GM19238 (cell line): ENCODE measurements at regions not wholly inside any gene's neighbourhood (a gene's known extent, or its start where the extent isn't known, plus 50 kb on each side); places are given as distances from the start of the nearest gene placed in this dataset.

Experiments used
- DNase-seq: peaks from one replicate; pipeline ENCODE4 v3.0.0; 2011; ENCODE audit warnings: low spot score; ENCODE audit not compliant: insufficient read length

DNA sequence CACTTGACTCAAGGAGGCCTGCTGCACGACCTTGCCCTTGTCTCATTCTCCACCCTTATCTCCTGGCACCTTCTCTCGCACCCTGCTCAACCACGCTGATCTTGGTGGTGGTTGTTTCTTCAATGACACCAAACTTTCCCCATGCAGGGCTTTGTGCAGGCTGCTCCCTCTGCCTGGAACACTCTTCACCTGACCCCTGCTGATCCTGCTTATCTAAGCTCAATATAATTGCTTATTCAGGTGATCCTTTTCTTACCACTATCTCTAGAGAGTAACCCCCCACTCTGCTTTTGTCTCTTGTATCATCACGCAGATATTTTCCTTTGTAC lies 604.4 kb downstream of the BUD13 start:
- DNase-seq: no peak

DNA sequence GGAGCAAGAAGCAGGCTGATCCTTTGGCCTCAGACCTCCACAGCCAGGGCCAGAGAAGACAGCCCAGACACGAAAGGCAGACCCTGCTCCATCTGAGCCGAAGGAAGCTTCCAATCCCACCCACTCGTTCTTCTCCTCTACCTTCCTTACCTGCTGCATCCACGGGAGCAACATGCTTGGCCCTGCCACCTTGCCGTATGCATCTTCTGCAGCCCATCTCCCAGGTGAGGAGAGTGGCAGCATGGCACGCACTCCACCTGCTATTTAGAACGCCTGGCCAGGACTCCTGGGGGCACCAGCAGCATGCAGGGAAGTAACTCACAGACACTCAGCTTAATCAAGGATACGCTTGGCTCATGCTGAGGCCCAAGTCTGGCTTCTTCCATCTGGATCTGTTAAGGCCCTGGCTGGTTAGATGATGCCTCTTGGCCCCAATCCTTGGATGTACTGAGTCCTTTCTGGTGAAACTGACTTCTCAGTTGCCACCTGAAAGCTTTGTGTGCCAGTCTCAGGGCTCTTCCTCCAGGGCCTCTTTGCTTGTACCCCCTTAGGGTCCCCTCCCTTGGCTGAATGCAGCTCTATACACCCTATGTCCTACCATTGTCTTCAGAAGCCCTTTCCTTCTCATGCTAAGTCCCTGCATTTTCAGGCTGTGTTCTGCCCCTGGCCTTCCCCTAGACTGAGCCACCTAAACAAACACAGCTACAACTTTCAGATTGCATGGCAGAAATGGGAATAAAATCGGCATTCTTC lies 604.9 kb downstream of the BUD13 start:
- DNase-seq: no peak

DNA sequence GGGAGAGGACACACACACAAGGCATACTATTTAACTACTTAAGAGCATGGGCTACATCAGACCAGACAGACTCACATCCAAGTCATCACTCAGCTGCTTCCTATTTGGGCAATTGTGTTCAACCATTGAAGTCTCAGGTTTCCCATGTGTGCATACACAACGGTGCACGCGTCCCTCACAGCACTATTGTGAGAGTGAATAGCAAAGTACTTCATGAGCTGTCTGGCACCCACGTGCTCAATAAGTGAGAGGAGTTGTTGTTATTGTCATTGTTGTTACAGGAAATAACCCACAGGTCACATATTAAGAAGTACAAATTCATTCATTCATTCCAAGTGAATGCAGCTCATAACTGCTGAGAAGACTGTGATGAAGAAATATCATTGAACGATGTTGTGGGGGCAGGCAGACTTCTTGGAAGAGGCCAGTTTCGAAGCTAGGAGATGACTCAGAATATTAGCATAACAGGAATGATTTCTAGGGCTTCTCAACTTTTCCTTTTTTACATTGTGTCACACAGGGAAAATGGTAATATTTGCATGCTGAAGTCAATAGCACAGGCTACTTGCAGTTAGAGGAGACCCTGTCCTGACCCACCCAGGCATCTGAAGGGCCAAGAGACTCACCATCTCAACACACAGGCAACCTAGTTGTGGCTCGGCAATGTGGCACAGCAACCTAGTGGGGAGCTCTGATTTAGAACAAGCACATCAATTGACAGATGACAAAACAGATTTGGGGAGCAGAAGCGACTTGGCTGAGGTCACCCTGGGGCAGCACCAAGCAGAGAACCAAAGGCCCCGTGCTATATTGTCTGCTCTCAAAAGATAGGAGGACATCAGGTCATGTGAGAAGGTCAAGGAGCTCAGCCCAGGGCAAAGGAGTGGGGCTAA lies 606.0 kb downstream of the BUD13 start:
- no peak for DNase-seq

DNA sequence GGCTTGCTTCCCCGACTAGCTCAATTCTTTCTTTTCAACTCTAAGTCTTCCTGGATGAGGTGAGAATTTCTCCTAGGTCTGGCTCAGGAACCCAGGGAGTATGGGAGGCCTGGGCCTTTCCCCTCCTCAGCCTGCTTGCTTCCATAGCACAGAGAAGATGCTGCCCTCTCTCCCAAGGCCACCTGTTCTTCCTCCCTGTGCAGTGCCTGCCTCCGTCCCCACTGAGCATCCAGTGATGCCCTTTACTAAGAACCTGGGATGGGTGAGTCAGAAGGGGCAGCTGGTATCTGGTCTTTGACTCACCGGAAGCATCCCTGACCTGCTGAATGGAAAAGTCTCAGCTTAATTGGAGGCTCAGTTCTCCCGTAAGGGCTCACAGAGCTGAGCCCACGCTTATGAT lies 607.9 kb downstream of the BUD13 start:
- no peak for DNase-seq

DNA sequence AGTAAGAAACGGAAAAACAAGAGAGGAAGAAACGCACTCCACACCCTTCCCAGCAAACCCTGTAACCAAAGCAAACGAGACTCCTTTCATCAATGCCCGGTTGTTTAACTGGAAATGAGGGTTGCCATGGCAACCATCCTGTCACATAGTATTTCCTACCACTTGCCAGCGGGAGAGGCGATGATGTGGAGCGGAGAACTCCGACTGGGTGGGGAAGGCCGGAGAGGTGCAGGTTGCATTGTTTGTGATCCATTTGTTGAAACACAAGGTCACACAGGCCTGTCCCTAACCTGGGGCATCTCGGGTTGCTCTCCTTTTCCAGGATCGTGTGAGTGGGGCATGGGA lies 609.9 kb downstream of the BUD13 start:
- DNase-seq: no peak

DNA sequence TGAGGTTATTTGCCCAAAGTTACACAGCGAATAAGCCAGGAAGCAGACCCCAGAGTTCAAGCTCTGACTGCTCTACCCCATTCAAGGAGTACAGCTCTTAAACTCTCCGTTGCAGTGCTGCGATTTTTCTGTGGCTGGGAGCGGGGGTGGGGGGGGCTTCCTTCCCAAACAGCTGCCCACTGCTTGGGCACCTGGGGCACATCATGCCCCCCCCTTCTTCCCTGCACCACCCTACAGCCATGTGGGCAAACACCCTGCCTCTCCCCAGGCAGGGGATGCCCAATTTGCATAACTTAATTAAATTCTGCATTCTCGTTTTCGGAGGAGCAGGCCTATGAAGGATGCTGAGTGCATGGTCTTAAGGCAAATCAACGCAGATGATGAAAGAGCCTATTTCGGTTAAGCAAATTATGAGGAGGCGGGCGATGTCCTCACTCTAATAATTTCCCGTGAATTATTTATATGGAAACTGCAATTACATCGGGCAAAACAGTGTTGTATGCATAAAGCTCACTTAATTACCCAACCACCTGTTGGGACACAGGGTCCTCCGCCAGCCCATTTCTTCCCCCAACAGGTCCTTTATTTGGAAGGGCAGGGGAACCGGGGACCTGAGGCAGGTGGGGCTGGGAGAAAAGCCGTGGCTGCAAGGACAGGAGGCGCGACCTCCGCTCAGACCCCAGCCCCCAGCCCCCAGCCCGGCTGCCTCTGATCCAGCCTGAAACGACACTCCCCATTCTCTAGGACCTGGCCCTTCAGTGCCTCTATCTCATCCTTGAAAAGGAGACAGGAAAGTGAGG lies 610.5 kb downstream of the BUD13 start:
- DNase-seq: no peak

DNA sequence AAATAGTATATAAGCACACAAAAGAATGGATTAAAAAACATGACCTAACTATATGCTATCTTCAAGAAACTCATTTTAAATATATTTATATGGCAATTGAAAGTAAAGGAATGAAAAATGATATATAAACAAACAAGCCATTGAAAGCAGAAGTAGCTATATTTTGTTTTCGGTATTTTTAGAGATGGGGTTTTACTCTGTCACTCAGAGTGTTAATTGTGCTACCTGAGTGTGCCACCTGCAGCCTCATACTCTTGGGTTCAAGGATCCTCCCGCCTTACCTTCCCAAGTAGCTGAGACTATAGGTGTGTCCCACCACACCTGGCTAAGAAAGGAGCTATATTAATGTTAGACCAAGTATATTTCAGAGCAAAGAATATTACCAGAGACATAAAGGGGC lies 624.1 kb downstream of the BUD13 start:
- no peak for DNase-seq

DNA sequence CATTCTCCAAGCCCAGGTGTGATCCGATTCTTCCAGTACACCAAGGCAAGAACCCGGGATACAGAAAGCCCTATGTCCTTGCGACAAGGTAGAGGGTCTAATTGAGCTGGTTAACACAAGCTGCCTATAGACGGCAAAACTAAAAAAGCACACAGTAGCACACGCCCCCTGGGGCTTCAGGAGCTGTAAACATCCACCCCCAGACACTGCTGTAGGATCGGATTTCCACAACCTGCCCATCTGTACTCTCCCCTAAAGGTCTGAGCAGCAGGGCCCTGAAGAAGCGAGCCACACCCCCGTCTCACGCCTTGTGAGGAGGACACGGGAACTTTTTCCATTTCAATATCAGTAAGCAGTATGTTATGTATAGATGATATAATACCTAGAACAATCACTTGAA lies 624.7 kb downstream of the BUD13 start:
- DNase-seq: no peak

DNA sequence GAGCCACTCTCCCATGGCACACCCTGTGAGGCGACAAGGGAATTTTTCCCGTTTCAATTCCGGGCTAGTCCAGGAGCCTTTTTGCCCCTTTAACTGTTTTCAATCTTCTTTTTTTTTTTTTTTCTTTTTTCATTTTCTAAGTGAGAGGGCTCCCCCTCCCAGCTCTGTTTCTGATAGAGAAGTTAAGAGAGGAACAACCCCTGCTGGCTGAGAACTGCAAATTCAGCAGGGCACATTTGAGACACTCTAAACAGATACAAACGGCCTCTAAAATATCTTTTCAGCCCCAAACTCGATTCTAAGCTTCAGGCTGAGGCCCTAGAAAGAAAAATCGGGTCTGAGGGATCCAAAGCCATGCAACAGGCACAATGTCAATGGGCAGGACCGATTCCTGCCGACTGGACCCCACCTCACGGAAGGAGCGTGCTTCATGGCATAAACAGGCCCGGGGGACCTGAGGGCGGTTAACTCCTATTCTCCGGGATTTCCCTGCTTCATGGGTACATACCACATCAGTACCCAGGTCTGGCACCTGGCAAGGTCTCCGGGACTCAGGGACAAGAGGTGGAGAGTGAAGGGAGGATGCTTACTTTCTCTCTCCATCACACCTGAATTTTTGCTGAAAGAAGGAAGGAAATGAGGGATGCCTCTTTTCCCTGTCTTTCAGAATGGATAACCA lies 627.5 kb downstream of the BUD13 start:
- no peak for DNase-seq

DNA sequence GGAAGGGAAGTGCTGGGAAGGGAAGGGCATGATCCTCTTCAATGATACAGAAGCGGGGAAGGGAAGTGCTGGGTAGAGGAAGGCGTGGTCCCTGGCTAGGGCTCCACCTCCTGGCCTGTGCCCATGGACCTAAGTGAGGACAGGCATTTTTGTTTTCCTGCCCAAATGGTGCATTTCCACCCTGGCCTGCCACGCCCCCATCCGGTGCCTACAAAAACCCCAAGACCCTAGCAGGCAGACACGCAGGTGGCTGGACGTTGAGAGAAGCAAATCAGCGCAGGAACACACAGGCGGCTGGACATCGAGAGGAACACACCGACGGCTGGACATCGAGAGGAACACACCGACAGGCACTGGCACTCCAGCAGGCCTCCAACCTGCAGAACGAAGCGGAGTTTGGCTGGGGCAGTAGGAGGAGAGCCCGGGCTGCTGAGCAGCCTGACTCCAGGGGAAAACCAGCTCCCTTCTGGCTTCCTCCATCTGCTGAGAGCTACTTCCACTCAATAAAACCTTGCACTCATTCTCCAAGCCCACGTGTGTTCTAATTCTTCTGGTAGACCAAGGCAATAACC lies 628.3 kb downstream of the BUD13 start:
- DNase-seq: no peak

DNA sequence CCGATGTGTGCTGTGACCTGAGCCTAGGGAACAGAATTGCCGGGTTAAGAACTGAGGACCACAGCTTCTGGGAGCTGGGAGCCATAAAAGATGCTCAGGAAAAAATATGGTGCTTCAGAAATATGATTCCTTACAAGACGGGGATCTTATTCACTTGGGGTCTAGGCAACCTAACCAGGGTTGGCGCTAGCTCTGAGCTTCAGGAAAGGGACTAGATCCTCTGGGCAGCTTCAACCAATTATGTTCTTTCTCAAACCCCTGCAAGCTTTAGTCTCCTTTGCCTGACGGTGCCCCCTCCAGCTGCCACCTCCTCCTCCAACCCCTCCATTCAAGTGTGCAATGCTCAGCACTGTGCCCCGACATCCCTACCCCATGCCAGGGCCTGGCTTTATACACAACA lies 634.1 kb upstream of the CADM1 start:
- no peak for DNase-seq

DNA sequence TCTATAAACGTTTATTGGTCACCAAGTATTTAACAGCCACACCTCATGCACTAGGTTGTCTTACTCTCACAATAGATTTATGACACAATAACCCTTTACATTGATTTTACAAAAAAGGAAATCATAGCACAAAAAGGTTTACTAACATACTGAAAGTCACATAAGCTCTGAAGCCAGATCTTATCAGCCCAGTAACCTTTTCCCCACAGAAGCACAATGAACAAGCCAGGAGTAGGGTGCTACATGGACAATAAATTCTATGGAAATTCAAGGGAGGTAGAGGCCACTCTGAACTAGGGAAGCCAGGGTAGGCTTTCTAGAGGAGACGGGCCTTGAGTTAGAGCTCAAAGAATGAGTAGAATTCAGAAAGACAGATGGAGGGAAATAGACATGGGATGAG lies 633.5 kb upstream of the CADM1 start:
- no peak for DNase-seq

DNA sequence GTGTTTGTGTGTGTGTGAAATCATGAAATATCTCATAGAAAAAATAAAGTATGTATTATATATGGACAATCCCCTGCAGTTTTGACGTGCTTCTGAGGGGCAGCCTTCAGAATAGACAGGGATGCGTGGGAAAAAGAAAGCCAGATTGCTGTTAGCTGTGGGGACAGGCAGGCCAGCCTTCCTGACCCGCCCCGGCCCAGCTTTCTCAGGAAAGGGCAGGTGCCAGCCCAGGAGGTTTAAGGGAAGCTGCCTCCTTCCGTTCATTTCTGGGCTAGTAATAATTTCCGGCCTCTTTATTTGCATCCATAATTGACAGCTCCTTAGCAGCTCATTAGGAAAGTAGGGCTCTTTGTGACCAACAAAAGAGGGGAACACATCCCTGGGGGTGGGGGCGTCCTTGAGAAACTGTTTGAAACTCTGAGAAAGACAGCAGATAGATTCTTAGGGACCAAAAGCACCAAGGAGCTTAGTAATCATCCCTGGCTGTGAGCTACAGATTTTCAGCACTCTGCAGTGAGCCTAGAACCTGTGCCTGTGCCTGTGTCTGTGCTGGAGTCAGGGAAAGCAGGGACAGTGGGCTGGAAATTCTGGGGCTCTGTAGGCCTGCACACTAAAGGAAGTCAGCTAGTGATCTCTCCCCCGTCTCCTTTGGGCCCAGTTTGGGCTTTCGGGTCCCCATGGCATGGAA lies 632.9 kb upstream of the CADM1 start:
- DNase-seq: no peak

DNA sequence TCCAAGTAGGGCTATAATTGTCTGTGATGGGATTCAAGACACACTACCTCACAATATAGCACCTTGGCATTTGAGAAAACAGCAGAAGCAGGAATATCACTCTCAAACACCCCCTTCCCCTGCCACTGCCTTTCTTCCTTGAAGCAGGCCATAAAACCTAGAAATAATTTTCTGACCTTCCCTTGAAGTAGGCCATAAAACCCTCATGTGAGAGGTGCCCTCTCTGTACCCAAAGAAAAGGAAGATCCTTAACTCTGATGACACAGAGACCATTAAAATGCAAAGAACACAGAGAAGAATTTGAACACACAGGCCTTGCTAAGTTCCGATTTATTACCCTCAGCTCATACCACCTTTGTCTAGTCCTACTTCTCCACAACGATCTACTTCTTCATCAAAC lies 631.7 kb upstream of the CADM1 start:
- DNase-seq: no peak

DNA sequence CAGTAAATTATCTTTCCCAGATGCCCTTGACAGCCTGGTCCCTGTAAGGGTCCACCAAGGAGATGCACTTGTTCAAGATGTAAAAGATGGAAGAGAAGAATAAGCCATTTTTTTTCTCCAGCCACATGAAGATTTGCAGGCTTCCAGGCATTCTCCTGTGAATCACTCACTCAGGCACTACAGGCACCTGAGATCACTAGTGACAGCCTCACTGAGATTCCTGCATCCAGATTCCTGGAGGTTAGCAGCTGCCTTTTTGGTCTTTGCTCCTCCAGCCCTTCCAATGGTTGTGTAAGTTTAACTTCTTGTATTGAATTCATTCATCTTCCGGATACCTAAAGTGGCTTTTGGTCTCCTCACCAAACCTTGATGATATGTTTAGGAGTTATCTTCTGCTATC lies 630.2 kb upstream of the CADM1 start:
- no peak for DNase-seq

DNA sequence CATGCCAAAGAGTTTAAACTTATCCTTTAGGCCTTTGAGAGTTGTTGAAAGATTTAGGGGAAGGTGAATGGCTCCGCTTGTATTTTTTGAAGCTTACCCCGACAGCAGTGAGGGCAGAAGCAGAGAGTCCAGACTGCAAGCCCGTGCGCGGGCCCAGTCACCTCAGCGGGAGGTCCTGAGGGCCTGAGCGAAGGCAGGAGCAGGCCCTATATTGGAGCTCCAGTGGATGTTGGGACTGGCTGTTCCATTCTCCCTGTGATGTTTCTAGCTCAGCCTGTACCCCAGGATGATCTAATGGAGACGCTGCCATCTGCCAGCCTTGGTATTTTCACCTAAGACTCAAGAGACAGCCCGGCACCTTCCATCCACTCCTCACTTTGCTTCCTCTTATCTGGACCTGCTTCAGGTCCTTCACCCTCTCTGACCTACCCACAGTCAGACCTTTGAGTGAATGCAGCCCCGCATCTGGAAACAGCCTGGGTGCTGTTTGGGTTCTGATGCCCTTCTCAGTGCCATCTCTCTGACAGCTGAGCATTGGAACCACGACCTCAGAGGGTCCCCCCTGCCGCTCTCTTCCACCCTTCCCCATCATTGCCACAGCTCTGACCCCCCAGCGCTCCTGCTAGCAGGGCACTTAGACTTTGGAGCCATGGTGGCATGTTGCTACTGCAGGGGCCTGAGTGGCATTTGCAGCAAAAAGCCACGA lies 628.2 kb upstream of the CADM1 start:
- no peak for DNase-seq

DNA sequence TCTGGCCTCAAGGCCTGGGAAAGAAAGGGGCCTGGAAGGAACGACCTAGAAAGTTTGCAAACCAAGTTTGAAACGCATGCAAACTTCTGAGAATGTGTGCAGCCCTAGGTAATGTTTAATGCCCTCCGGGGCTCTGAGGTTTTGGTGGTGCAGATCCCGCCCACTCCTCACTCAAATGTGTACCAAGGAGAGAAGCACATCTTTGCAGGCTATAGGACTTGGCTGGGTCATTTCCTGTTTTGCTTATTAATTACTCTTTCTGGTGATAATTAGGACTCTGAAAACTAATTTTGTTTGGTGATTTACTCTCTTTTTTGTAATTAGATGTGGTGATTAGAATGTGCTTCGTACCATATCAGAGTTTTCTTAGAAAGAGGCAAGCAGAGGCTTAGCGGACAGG lies 625.9 kb upstream of the CADM1 start:
- DNase-seq: no peak

DNA sequence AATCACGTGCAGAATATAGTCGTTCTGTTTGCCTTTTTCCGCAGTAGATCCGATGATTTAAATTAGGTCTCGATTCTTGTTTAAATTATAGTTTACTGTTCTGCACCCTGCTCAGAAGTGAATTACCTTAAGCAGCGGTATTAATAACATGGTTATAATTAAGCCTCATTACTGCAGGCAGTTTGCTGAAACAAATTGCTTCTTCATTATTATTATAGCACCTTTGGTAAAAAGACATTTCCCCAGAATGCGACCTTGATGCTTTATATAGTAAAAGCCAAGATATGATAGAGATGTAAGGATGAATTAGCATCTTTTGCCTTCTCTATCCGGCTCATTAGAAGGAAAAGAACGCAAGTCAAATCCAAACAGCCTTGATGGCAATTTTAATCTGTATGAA lies 625.2 kb upstream of the CADM1 start:
- DNase-seq: no peak

DNA sequence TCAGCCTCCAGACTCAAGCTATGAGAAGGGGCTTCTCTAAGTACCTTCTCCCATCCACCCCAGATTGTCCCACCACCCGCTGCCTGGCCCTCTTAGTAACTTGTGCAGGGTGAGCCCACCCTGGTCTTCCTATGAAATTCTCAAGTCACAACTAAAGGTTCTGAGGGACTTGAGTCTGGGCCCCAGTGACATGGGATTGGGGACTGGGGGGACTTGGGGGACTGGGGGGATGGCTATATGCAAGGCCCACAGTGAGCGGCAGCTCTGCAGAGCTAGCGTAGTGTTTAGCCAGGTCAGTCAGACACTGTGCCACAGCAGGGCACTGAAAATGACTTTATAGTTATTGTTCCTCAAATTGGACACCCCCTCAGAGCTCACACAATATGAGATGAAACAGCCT lies 622.3 kb upstream of the CADM1 start:
- no peak for DNase-seq
